Fibroblast of skin of right quadriceps (primary cell): ENCODE measurements at regions not wholly inside any gene's neighbourhood (a gene's known extent, or its start where the extent isn't known, plus 50 kb on each side); places are given as distances from the start of the nearest gene placed in this dataset.
"Not testable (repeated sequence)": the region's sequence is repeated elsewhere in the genome, so short reads cannot be mapped to it uniquely, and the experiment has no call there.

ENCODE experiments used
- DNase-seq: peaks from one replicate; pipeline ENCODE4 v3.0.0-alpha.2; 2013

DNA sequence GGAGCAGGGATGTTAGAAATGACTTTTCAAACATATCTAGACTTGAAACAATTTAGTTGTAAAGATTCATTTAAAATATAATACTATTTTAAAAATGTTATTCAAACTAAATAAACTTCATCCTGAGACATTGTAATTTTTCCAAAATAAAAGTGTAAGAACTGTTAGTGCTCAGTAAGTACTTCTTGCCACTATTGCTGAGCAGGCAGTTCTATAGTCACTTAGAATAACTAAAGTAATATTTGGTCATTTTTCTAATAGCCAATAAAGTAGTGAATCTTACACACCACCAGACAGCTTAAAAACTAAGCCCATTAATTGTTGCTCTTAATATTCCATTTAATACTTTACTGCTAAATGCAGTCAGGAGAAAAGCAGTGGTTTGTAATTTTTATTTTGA lies 1120.0 kb upstream of the CDH10 start:
- DNase-seq: no peak

DNA sequence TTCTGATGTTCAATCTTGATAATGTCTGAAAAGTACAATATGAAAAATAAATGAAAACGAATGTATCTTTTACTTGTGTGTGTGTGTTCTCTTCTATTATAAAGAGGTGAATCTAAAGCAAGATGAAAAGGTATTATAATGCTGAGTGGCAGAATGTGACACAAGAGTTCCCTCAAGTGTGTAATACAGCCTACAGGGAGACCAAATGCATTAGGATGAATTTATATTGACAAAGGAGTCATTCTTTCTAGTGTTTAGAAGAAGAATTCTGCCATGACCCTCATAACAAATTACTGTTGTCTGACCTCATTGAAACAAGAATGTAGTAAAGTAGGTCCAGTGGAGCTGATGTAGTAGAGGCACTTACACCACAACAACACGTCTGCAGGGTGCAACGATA lies 1119.0 kb upstream of the CDH10 start:
- DNase-seq: no peak

DNA sequence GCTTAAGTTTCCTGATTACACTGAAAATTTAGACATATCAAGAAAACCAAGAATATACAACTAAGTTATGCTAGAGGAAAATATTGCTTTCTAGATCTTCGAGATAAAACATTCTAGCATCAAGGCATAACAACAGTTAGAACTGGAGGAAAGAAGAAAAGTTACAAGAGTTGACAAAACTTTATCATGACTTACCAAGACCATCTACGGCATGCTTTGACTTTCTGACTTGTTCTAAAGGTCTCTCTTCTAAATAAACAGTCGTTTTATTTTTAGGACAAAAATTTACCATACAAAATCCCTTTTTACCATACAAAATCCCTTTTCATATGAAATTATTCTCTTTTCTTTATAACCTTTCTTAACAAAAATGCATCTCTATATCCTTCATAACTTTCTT lies 1110.1 kb upstream of the CDH10 start:
- peak; percentile 1 for DNase-seq

DNA sequence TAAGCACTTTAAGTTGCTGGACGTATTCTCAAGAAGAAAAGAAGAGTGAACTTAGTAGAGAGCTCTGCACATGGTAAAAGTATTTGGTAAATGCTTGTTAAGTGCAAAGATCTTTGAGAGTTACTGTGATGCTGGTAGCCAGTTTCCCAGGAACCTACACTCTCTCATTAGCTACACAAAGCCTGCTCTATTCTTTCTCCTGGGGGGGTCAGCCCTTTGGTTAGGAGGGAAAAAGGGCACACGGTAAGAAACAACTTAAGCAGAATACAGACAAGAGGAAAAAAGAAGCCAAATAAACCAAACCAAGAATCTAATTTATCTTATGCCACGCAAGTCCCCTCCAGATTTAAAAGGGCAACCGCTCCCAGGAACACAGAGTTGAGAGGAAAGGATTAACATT lies 1100.1 kb upstream of the CDH10 start:
- no peak for DNase-seq

DNA sequence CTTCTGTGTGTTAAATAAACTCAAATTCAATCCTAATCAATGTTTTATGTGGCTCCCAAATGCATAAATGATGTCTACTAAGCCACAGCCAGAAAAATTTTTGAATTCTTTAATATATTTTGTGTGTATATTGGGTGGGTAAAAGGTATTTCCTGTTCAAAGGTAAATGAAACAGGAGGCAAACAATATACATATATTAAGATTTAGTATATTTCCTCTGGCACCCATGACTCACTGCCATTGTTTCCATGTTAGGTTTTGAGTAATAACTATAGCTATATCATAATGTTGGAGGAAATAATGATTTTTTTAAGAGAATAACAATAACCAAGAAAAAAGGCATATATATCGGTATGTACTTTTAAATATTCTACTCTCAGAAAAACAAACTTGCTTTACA lies 1071.9 kb upstream of the CDH10 start:
- DNase-seq: no peak

DNA sequence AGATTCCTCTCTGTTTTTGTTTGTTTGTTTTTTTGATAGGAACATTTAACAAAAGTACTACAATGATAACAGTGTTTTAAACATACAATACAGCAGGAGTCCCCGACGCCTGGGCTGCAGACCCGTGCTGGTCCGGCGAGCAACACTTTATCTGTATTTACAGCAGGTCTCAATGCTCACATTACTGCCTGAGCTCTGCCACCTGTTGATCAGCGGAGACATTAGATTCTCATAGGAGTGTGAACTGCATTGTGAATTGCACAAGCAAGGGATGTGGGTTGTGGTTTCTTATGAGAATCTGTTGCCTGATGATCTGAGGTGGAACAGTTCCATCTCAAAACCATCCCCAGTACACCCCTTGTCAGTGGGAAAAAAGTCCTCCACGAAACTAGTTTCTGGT lies 1068.5 kb upstream of the CDH10 start:
- DNase-seq: no peak

DNA sequence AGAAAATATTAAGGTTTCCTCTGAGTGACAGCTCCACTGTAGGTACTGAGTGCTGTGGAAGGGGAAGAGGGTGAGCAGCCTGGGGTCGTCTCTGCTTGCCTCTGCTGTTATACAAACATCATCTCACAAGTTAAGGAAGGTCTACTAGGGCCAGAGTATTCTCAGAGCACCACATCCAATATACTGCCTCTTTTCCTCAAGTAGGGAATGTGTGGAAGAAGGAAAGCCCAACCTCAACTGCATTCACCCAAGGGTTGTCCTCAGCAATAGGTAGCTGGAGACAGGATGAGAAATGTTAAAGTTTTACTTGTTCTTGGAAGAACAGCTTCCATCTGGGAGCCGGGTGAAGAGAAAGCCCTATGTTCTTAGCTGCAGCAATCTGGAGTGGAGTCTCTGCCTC lies 1062.3 kb upstream of the CDH10 start:
- no peak for DNase-seq

DNA sequence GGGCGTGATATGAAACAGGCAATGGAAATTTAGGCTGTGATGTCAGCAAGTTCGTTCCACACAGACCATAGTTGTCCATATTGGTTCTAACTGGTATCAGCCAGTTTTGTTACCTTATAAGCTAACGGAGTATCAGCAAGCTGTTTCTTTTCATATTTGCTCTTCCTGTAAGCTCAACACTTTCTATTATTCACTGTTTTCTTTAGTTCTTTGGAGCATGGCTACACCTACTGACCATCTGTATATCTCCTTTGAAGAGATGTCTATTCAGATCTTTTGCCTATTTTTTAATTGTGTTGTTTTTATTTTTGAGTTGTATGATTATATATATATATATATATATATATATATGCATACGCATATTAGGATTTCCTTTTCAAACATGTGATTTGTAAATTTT lies 1057.2 kb upstream of the CDH10 start:
- DNase-seq: no peak

DNA sequence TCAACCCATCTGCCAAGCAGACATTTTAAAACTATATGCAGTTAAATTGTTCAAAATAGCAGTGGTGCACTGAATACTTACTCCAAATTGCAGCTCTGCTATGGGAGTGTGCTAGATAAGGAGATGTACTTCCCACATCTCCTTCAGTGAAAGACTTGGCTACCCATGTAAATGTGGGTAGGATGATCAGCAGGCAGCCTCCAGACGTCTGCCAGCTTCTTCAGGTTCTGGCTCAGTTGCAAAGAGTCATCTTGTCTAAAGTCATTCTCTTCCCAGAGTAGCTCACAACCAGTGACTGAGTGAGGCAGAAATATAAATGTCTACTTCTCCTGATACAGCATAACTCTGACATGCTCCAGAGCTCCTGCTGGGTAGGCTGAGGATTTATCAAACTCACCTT lies 1050.0 kb upstream of the CDH10 start:
- DNase-seq: no peak

DNA sequence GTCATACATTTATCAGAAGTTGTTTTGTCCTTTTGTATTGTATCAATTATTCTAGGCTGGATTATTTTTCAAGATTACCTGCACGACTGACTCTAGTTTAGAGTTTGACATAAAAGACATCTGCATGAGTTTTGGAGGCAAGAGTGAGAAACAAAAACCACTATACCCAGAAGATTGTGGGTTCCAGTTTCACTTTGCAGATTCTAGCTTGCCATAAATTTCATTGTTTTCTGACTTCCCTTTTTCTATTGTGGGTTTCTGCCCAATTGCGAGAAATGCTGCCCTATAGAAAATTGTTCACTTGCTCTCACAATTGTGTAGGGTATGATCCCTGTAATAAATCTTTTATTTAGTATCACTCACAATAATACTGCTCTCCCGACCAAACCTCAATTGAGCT lies 1043.4 kb upstream of the CDH10 start:
- DNase-seq: no peak

DNA sequence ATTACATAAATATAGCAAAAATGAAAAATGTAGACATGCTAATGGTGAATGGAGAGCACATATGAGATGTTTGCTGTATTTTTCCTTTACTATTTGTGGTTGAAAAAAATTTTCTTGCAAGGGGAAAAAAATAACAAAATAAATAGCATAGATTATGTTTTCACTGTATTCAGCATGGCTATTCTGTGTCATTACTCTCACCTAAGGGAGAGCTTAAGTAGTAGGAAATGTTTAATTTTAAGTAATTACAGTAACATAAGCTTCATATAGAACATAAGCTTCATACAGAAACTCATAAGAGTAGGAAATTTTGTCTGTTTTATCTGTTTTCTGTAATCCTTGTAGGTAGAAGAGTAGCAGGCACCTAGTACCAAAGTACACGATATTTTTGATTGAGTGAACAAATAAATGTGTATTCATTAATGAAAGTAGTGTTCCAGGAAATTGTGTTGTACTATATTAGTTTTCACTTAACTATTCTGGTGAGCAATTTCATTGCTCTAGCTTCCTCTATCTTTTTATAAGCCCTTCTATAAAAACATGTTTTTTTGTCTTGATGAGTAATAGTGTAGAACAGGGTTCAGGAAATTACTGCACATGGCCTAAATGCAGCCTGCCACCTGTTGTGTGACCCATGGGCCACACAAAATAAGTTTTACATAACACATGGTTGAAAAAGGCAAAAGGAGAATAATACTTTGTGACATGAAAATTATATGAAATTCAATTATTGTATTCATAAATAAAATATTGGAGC lies 1025.0 kb upstream of the CDH10 start:
- no peak for DNase-seq

DNA sequence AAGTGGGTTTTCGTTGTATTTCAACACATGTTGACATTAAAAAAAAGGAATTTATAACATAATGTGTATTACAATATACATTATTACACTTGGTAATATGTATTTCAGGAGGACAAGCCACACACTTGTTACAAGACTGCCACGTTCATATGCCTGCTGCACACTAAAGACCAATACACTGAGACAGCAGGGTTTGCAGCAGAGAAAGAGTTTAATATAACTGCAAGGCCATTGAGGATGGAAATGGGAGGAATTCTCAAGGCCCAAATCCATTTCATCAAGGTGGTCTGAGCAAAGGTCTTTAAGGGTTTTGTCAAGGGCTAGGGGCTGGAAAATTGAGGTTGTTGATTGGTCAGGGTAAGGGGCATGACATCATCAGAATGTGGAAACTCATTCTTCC lies 1017.8 kb upstream of the CDH10 start:
- DNase-seq: no peak

DNA sequence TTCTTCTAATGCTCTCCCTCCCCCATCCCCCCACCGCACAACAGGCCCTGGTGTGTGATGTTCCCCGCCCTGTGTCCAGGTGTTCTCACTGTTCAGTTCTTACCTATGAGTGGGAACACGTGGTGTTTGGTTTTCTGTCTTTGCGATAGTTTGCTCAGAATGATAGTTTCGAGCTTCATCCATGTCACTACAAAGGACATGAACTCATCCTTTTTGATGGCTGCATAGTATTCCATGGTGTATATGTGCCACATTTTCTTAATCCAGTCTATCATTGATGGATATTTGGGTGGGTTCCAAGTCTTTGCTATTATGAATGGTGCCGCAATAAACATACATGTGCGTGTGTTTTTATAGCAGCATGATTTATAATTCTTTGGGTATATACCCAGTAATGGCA lies 1005.5 kb upstream of the CDH10 start:
- DNase-seq: not testable (repeated sequence)

DNA sequence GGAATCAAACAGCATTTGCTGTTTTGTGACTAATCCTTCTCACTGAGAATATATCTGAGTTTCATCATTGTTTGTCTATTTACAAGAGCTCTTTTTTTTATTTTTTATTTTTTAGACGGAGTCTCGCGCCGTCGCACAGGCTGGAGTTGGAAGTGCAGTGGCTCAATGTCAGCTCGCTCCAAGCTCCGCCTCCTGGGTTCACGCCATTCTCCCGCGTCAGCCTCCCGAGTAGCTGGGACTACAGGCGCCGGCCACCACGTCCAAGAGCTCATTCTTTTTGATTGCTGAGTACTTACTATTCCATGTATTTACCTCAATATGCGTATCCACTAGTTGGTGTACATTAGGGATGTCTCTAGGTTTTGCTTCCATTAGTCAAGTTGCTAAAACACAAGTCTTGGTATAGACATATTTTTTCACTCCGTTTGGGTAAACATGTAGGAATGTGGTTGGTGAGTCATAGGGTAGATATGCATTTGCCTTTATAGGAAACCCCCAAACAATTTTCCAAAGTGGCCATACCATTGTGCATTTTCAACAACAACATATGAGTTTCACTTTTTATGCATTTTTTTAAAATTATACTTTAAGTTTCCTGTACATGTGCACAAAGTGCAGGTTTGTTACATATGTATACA lies 1005.0 kb upstream of the CDH10 start:
- peak; percentile 6 for DNase-seq

DNA sequence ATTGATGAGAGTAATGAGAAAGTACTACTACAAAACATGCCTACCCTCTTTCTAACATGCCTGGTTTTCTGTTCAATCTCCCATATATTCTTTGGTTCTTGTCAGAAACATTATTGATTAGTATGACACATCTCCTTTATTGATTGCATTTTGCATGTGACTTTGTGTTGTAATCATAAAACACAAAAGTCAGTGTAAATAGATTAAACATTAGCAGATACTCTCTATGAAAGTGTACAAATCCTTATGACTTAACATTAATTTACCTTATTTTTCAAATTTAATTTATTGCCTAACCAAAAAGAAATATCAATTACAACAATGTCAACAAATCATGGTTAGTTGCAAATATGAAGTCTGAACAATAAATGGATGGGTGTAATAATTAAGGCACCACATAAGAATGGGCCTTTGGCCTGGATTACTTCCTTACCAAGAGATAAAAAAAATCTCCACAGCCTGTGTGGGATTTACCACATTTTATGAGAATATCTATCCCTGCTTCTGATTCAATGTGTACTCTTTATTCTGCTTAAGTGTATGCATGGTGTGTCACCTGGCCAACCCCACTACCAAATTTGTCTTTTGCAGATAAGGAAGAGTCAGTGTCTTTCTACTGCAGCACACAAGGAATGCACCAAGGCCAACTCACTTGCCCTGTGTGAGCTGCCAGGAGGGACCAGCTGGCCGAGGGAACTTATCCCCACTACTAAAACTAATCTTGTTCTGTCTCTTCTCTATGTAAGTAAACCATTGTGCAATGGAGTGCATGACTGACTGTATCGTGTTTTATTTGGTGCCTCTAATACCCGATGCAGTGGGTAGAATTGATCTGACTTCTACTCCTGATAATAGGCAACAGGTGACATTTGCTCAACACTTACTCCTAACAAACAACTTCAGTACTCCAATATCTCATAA lies 1001.9 kb upstream of the CDH10 start:
- no peak for DNase-seq

DNA sequence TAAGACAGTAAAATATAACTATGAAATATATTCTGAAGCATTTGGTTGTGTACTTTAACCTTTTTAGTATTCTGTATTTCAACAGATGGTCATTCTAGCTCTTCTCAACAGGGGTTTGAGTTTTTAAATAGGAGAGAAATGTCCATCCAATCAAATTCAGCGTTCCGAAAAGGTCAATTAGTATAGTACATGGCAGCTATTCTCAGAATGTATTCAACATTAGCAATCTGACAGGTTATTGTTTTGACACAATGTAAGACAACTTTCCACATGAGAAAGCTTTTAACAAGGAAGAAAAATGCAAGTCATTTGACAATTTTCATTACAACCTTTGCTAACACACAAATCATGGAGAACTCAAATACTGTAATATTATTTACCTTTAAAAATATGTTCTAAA lies 996.3 kb upstream of the CDH10 start:
- DNase-seq: no peak

DNA sequence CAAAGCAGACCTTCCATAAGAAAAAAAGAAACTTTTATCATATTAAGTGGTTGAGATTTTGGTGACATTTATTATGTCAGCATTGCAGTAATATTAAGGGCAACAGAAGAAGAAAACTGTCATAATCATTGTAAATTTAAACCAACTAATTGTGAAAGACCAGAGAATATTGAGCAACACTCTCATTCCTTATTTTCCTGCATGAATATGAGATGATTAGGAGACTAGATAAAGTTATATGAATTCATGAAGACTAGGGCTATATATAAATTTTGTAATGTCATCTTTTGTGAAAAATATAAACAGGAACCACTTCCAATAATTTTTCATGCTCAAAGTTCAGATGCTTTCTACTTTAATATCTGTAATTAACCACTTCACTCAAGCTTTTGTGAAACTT lies 974.5 kb upstream of the CDH10 start:
- no peak for DNase-seq

DNA sequence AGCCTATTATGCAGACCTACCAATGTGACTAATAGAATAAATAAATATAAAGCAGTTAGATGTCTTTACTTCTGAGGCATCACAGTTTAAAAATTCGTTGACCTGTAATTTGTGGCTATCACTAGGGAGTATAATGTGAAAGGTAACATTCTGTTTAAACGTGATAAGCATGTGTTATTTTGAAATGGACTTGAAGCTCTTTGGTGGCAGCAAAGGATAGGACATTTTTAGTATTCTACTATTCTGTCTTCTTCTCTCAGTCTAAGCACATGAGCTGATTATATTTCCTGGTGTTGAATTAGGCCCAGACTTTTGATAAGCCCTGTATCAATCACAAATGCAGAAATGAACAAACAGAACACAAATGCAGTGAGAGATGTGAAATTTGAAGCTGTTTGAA lies 974.0 kb upstream of the CDH10 start:
- DNase-seq: no peak

DNA sequence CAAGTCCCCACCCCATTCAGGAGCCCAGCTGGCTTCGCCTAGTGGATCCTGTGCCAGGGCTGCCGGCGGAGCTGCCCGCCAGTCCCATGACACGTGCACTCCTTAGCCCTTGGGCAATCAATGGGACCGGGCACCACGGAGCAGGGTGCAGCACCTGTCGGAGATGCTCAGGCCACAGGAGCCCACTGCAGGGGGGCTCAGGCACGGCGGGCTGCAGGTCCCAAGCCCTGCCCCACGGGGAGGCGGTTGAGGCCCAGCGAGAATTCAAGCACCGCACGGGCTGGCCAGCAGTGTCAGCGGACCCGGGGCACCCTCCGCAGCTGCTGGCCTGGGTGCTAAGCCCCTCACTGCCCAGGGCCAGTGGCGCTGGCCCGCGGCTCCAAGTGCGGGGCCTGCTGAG lies 969.7 kb upstream of the CDH10 start:
- DNase-seq: no peak

DNA sequence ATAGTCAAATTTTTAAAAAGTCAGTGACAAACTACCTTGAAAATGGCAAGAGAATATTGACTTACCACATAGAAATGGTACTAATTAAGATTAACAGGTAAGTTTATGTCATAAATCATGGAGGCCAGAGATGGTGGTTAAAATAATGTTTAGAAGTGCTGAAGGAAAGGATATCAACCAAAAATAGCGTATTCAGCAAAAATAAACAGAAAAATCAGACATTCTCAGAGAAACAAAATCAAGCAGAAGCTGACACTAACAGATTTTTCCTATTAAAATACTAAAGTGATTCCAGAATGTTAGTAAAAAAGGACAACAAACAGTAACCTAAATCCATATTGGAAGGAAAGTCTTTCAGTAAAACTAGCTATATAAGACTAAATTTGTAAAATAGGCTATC lies 959.9 kb upstream of the CDH10 start:
- no peak for DNase-seq

DNA sequence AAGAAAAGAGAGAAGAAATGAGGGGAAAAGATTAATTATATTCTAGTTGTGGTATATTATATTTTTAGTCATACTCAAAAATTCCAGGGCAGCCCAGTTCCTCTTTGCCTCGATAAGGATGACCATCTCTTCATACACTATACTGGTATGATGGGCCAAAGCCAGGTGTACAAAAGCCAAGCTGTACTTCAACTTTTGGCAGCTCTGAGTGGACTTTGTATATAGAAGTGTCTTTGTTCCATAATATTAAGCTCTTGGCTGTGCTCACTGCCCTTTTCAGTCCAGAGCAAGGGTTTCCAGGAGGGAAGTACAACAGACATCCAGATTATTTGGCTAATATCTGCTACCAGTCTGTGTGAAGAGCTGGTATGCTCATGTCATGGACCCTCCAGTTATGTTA lies 934.3 kb upstream of the CDH10 start:
- no peak for DNase-seq

DNA sequence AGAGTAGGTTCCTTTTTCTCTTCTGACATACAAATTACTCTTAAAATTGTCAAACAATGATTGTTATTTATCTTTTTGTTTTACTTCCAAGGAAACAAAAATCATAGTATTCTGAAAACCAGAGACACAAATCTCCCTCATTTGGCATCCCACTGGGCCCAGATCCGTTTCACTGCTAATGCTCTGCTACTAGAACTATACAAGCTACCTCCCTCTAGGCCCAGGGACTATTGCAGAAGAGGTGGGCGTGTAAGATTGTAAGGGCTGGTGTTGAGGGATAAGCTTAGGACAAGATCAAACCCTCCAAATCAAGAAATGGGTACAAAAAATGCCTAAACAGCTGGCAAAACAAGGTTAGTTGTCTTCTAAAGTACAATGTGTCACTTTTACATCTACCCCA lies 928.9 kb upstream of the CDH10 start:
- no peak for DNase-seq

DNA sequence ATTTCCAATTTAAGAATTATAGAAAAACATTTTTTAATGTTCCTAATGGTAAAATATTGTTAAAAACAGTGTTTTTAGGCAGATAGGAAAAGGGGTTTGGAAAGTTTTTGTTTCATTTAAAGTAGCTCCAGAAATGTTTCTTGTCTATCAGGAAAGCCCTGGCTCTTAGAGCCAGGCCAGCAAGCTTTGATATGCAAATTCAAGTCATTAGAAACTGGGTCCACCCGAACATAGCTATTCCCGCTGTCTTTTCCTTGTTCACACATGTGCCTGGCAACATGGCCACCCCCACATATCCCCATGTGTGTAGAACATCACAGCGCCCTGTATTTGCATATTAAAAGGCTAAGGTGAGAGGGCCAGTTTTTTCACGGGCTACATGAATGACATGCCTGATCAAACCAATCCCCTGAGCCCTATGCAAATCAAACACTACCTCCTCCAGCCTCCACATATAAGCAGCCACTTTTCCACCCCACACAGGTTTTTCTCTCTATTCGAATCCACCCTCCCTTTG lies 925.3 kb upstream of the CDH10 start:
- DNase-seq: no peak
